Lung (tissue), 11 donors: ENCODE measurements at regions not wholly inside any gene's neighbourhood (a gene's known extent, or its start where the extent isn't known, plus 50 kb on each side); places are given as distances from the start of the nearest gene placed in this dataset.
"Not testable (repeated sequence)": the region's sequence is repeated elsewhere in the genome, so short reads cannot be mapped to it uniquely, and the experiment has no call there.

Experiments used
- ATAC-seq: fragments of 200-7000 bp; cut with Tn5 transposase; one replicate; pipeline ENCODE4 v1.9.1; 2020; ENCODE audit warnings: moderate number of reproducible peaks; ENCODE audit not compliant: insufficient read depth, low FRiP score
- DNase-seq, 3 donors: peaks; one replicate each; pipeline ENCODE4 v3.0.0-alpha.2; 2013 to 2017
- H3K27ac ChIP-seq, 2 donors: one replicate each; pipeline ENCODE4 v1.5.1; 2013; ENCODE audit warnings: mild to moderate bottlenecking in 2 of 2, moderate library complexity in 2 of 2, control low read depth in 1 of 2, inconsistent platforms in 1 of 2, low read depth in 1 of 2, low read length in 1 of 2
- H3K27me3 ChIP-seq, 3 donors: one replicate each; pipeline ENCODE4 v1.5.1; 2013; ENCODE audit warnings: low read length in 2 of 3; ENCODE audit not compliant: control insufficient read depth in 3 of 3, insufficient read depth in 3 of 3
- H3K36me3 ChIP-seq, 4 donors: one replicate each; pipeline ENCODE4 v1.5.1; 2013; ENCODE audit warnings: low read length in 4 of 4, mild to moderate bottlenecking in 1 of 4, moderate library complexity in 1 of 4; ENCODE audit not compliant: control insufficient read depth in 4 of 4, insufficient read depth in 4 of 4
- H3K4me1 ChIP-seq, 5 donors: one replicate each; pipeline ENCODE4 v1.5.1; 2013; ENCODE audit warnings: low read length in 5 of 5, mild to moderate bottlenecking in 2 of 5, moderate library complexity in 1 of 5; ENCODE audit not compliant: control insufficient read depth in 5 of 5, insufficient read depth in 5 of 5
- H3K4me3 ChIP-seq: one replicate; pipeline ENCODE4 v1.5.1; 2013; ENCODE audit warnings: mild to moderate bottlenecking, control low read depth, moderate library complexity
- H3K9ac ChIP-seq, 2 donors: one replicate each; pipeline ENCODE4 v1.5.1; 2013; ENCODE audit warnings: low read length in 2 of 2, control low read depth in 1 of 2; ENCODE audit not compliant: insufficient read depth in 1 of 2
- H3K9me3 ChIP-seq, 4 donors: one replicate each; pipeline ENCODE4 v1.5.1; 2013; ENCODE audit warnings: low read length in 3 of 4, mild to moderate bottlenecking in 1 of 4, moderate library complexity in 1 of 4; ENCODE audit not compliant: control insufficient read depth in 4 of 4, insufficient read depth in 3 of 4
- CTCF ChIP-seq: IDR thresholded peaks from 2 replicates; pipeline ENCODE4 v1.5.1; 2012; ENCODE audit warnings: mild to moderate bottlenecking; ENCODE audit errors: control extremely low read depth, extremely low read depth
- WGBS, 2 donors: extraction: QIAGEN DNeasy Blood & Tissue Kit; methylation state at CpG; one replicate each; pipeline ENCODE4 v1.1.7; 2013; 5-methylcytosine and 5-hydroxymethylcytosine counted together
- donor health status: control.
- donor health status: control.
- donor health status: Bipolar disorder and iron deficiency.
- donor health status: healthy.
- donor health status: DM: yes; HTN: yes; CAD: no.

GRCh38 chr7:67309764-67310549 lies 313.3 kb downstream of the TYW1 start:
- ATAC-seq = no peak
- Histone ChIP-seq H3K4me1 (peaks cover 0 to 2% (median 0%) of the 10 kb centered on the region in 5 donors), H3K36me3 (peaks cover 27 to 50% (median 31%) of the 10 kb centered on the region in 4 donors), H3K9me3 (no peaks in the 10 kb centered on the region), H3K27ac (no peak overlapping the region), H3K4me3 (no peak overlapping the region), H3K9ac (no peak overlapping the region), H3K27me3 (no peaks in the 10 kb centered on the region)
- 93 to 96% methylated on average over 4 of the region's 4 CpGs for WGBS, 2 donors
- DNase-seq = no peak
- TF ChIP-seq CTCF = no peak

- TF ChIP-seq CTCF = no peak
Measured at GRCh38 chr7:67311901-67312300, 315.3 kb downstream of the TYW1 start.

GRCh38 chr7:67313213-67313612 lies 316.6 kb downstream of the TYW1 start:
- DNase-seq (no peak), ATAC-seq (no peak)
- Histone ChIP-seq H3K36me3 (peaks cover 25 to 51% (median 29%) of the 10 kb centered on the region in 4 donors), H3K4me3 (no peak overlapping the region), H3K27ac (no peak overlapping the region), H3K4me1 (peaks cover 0 to 2% (median 0%) of the 10 kb centered on the region in 5 donors), H3K9me3 (no peaks in the 10 kb centered on the region), H3K27me3 (no peaks in the 10 kb centered on the region), H3K9ac (no peak overlapping the region)
- no peak for TF ChIP-seq CTCF
- 93 to 97% methylated on average over 2 of the region's 2 CpGs for WGBS, 2 donors

More at GRCh38 chr7:67311901-67312300, 315.3 kb downstream of the TYW1 start:
- 72 to 80% methylated on average over 2 of the region's 2 CpGs for WGBS, 2 donors
- DNase-seq (no peak), ATAC-seq (no peak)
- Histone ChIP-seq H3K27ac (no peak overlapping the region), H3K4me1 (peaks cover 0 to 2% (median 0%) of the 10 kb centered on the region in 5 donors), H3K9me3 (no peaks in the 10 kb centered on the region), H3K9ac (no peak overlapping the region), H3K4me3 (no peak overlapping the region), H3K27me3 (no peaks in the 10 kb centered on the region), H3K36me3 (peaks cover 27 to 47% (median 29%) of the 10 kb centered on the region in 4 donors)

- WGBS, 2 donors = 96 to 97% methylated on average over 4 of the region's 4 CpGs
- not testable (repeated sequence) for H3K27ac ChIP-seq
- peaks cover 10 to 27% (median 13%) of the 10 kb centered on the region in 4 donors for H3K36me3 ChIP-seq
Measured at GRCh38 chr7:67316902-67317301, 320.3 kb downstream of the TYW1 start.

GRCh38 chr7:67328257-67328656 lies 331.6 kb downstream of the TYW1 start:
- ATAC-seq = not testable (repeated sequence)

More at GRCh38 chr7:67316902-67317301, 320.3 kb downstream of the TYW1 start:
- not testable (repeated sequence) for H3K4me3 ChIP-seq, H3K9ac ChIP-seq, H3K4me1 ChIP-seq, H3K9me3 ChIP-seq, H3K27me3 ChIP-seq, DNase-seq, ATAC-seq

GRCh38 chr7:67335165-67335564 lies 338.5 kb downstream of the TYW1 start:
- H3K36me3 ChIP-seq, H3K27ac ChIP-seq, H3K4me3 ChIP-seq, DNase-seq, H3K9ac ChIP-seq, H3K4me1 ChIP-seq, H3K27me3 ChIP-seq, ATAC-seq, H3K9me3 ChIP-seq: not testable (repeated sequence)
- WGBS, 2 donors = 92 to 100% methylated on average over 1 of the region's 1 CpG

More at GRCh38 chr7:67328257-67328656, 331.6 kb downstream of the TYW1 start:
- H3K4me1 ChIP-seq, H3K4me3 ChIP-seq, H3K9me3 ChIP-seq, H3K36me3 ChIP-seq, H3K27ac ChIP-seq, H3K9ac ChIP-seq, H3K27me3 ChIP-seq, DNase-seq: not testable (repeated sequence)
- 68 to 83% methylated on average over 5 of the region's 5 CpGs for WGBS, 2 donors
